Body of pancreas (tissue), 4 donors: ENCODE measurements at regions not wholly inside any gene's neighbourhood (a gene's known extent, or its start where the extent isn't known, plus 50 kb on each side); places are given as distances from the start of the nearest gene placed in this dataset.

Experiments used
- ATAC-seq: fragments of 150-250 bp; one replicate; pipeline ENCODE4 v1.9.1; 2016
- DNase-seq, 4 donors: peaks; one replicate each; pipeline ENCODE4 v3.0.0-alpha.2; 2019
- H3K27ac ChIP-seq, 4 donors: fragments of 200-600 bp; sonication (generic); 1 replicate in 3 of 4; 2 replicates in 1 of 4; pipeline versions ENCODE4 v1.5.1 to v1.6.1; 2016 to 2019; ENCODE audit warnings: mild to moderate bottlenecking in 1 of 4, mixed read lengths in 1 of 4, moderate library complexity in 1 of 4
- H3K27me3 ChIP-seq, 2 donors: fragments of 200-600 bp; sonication (generic); one replicate each; pipeline ENCODE4 v1.6.0; 2016; ENCODE audit warnings: mild to moderate bottlenecking in 1 of 2
- H3K36me3 ChIP-seq, 2 donors: fragments of 200-600 bp; sonication (generic); replicated peaks in 1 of 2; 2 replicates each; pipeline ENCODE4 v1.5.1; 2016; ENCODE audit warnings: low read depth in 2 of 2; ENCODE audit not compliant: insufficient read depth in 1 of 2
- H3K4me1 ChIP-seq: fragments of 200-600 bp; sonication (generic); one replicate; pipeline ENCODE4 v1.6.0; 2016
- H3K4me3 ChIP-seq, 2 donors: fragments of 200-600 bp; sonication (generic); 1 replicate in 1 of 2; 2 replicates in 1 of 2; pipeline ENCODE4 v1.5.1; 2016 to 2019
- H3K9me3 ChIP-seq, 3 donors: fragments of 200-600 bp; sonication (generic); 1 replicate in 2 of 3; 2 replicates in 1 of 3; pipeline ENCODE4 v1.5.1; 2016
- CTCF ChIP-seq, 7 experiments: fragments of 450-650 bp in 4 of 7; fragments of 200-600 bp in 3 of 7; sonication (generic) in 3 of 7; IDR thresholded peaks; one replicate each; pipeline ENCODE4 v1.5.1; 2016 to 2019; ENCODE audit warnings: antibody characterized with exemption in 7 of 7
- POLR2A ChIP-seq, 3 donors: fragments of 450-650 bp; IDR thresholded peaks; one replicate each; pipeline ENCODE4 v1.6.1; 2016; ENCODE audit warnings: antibody characterized with exemption in 3 of 3, mild to moderate bottlenecking in 2 of 3
- WGBS, 2 donors: methylation state at CpG; one replicate each; pipeline ENCODE4 v1.1.5; 2017; 5-methylcytosine and 5-hydroxymethylcytosine counted together
- intact Hi-C: fragments of 100-400 bp; cut with DNase I; formaldehyde crosslinking; loops from one replicate; pipeline ENCODE4 v1.15.1; 2023

DNA sequence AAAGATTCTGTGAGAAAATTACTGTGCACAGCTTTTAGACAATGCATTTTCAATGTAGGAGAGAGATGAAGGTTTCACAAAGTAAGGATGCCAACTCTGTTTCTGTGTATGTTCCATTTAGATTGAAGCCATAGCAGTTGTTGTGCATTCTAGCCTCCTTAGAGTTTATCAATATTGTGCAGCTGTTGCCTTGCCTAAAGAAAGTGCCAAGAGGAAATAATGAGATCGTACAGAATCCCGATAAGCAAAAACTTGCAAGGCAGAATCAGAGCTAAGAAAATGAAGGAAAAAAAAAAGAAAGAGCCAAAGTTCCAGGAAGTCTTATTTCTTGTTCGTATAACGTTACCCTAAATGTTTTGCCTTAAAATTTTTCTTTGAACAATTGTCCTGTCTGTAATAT is 965.0 kb downstream of the DCDC2C start:
- Histone ChIP-seq H3K4me3 (no peak overlapping the region), H3K36me3 (no peaks in the 10 kb centered on the region), H3K27ac (no peak overlapping the region), H3K27me3 (no peaks in the 10 kb centered on the region), H3K4me1 (no peaks in the 10 kb centered on the region), H3K9me3 (no peaks in the 10 kb centered on the region)
- DNase-seq = no peak
- intact Hi-C loops = no loop called here
- 29 to 41% methylated on average over 4 of the region's 4 CpGs for WGBS, 2 donors
- no peak for ATAC-seq
- TF ChIP-seq CTCF (IDR thresholded peaks at IDR 0.05) (no peak), POLR2A (IDR thresholded peaks at IDR 0.05) (no peak)

DNA sequence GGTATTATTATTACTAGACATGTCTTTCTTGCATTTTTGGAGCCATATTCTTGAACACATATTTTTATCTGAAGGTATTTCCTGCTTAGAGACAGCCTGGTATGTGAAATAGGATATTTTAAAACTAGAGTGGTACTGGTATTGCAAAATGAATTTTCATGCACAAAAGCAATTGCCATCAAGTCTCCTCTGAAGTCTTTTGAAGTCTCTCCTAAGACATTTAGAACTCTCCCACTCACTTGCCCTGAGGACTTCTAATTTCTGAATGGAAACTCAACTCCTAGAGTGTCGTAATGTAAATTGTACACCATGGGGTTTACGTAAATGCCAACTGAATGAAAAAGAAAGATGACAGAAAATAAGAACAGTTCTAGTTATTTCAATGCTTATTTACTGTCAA is 967.0 kb downstream of the DCDC2C start:
- Histone ChIP-seq H3K27me3 (no peaks in the 10 kb centered on the region), H3K4me3 (no peak overlapping the region), H3K36me3 (no peaks in the 10 kb centered on the region), H3K27ac (no peak overlapping the region), H3K4me1 (no peaks in the 10 kb centered on the region), H3K9me3 (no peaks in the 10 kb centered on the region)
- no peak for ATAC-seq
- TF ChIP-seq POLR2A (IDR thresholded peaks at IDR 0.05) (no peak), CTCF (IDR thresholded peaks at IDR 0.05) (no peak)
- no peak for DNase-seq
- 89 to 97% methylated on average over 2 of the region's 2 CpGs for WGBS, 2 donors
- intact Hi-C loops = no loop called here

- TF ChIP-seq POLR2A (IDR thresholded peaks at IDR 0.05) (no peak), CTCF (IDR thresholded peaks at IDR 0.05) (no peak)
- no peaks in the 10 kb centered on the region for H3K9me3 ChIP-seq
- H3K36me3 ChIP-seq = no peaks in the 10 kb centered on the region
- H3K27ac ChIP-seq = no peak overlapping the region
- H3K27me3 ChIP-seq = no peaks in the 10 kb centered on the region
- ATAC-seq (no peak), DNase-seq (no peak)
- H3K4me3 ChIP-seq = no peak overlapping the region
- no peaks in the 10 kb centered on the region for H3K4me1 ChIP-seq
- intact Hi-C loops = no loop called here
- 87 to 88% methylated on average over 13 of the region's 13 CpGs for WGBS, 2 donors
These were observed 969.7 kb downstream of the DCDC2C start for GRCh38 chr2:4673025-4673489.

GRCh38 chr2:4674007-4674406 is 970.6 kb downstream of the DCDC2C start:
- H3K36me3 ChIP-seq = no peaks in the 10 kb centered on the region
- 64 to 79% methylated on average over 6 of the region's 6 CpGs for WGBS, 2 donors
- no peak overlapping the region for H3K4me3 ChIP-seq
- H3K27ac ChIP-seq = no peak overlapping the region
- intact Hi-C loops = no loop called here
- no peak for ATAC-seq
- no peak for TF ChIP-seq POLR2A (IDR thresholded peaks at IDR 0.05)
- TF ChIP-seq CTCF (IDR thresholded peaks at IDR 0.05) = no peak
- no peak for DNase-seq
- no peaks in the 10 kb centered on the region for H3K4me1 ChIP-seq
- H3K27me3 ChIP-seq = no peaks in the 10 kb centered on the region
- no peaks in the 10 kb centered on the region for H3K9me3 ChIP-seq

GRCh38 chr2:4675295-4675694 is 971.9 kb downstream of the DCDC2C start:
- no peak for TF ChIP-seq CTCF (IDR thresholded peaks at IDR 0.05)
- no peak for TF ChIP-seq POLR2A (IDR thresholded peaks at IDR 0.05)
- DNase-seq = no peak
- no peak for ATAC-seq
- intact Hi-C loops = no loop called here
- H3K9me3 ChIP-seq = no peaks in the 10 kb centered on the region
- WGBS, 2 donors = 86 to 89% methylated on average over 3 to 7 of the region's 7 CpGs
- H3K4me1 ChIP-seq = no peaks in the 10 kb centered on the region
- H3K27me3 ChIP-seq = no peaks in the 10 kb centered on the region
- no peak overlapping the region for H3K27ac ChIP-seq
- no peaks in the 10 kb centered on the region for H3K36me3 ChIP-seq
- H3K4me3 ChIP-seq = no peak overlapping the region
